GM23338 (cell line): ENCODE measurements at regions not wholly inside any gene's neighbourhood (a gene's known extent, or its start where the extent isn't known, plus 50 kb on each side); places are given as distances from the start of the nearest gene placed in this dataset.

Experiments
- CREB1 ChIP-seq: fragments of 250-450 bp; sonication (Bioruptor Pico); IDR thresholded peaks from 2 replicates; pipeline ENCODE4 v1.5.0; 2020; ENCODE audit warnings: low read depth, mild to moderate bottlenecking, moderate library complexity
- ETS1 ChIP-seq: IDR thresholded peaks from 2 replicates; pipeline ENCODE4 v1.6.1; 2016; ENCODE audit warnings: antibody characterized with exemption
- EZH2 ChIP-seq: fragments of 200-600 bp; sonication (generic); IDR thresholded peaks from one replicate; pipeline ENCODE4 v1.8.0; 2017; ENCODE audit warnings: antibody characterized with exemption, mild to moderate bottlenecking, low read depth; ENCODE audit not compliant: unreplicated experiment
- JUNB ChIP-seq: IDR thresholded peaks from one replicate; pipeline ENCODE4 v1.6.1; 2016; ENCODE audit warnings: antibody characterized with exemption; ENCODE audit not compliant: unreplicated experiment
- NANOG ChIP-seq: IDR thresholded peaks from 2 replicates; pipeline ENCODE4 v1.6.1; 2016; ENCODE audit warnings: antibody characterized with exemption, borderline replicate concordance
- POLR2AphosphoS5 ChIP-seq: IDR thresholded peaks from 2 replicates; pipeline ENCODE4 v1.6.1; 2016; ENCODE audit warnings: antibody characterized with exemption, low read depth
- TF ChIP-seq, protein P1 (sequence below), 2 experiments: fragments of 200-600 bp in 1 of 2; sonication (generic) in 1 of 2; conservative IDR thresholded peaks; 2 replicates each; pipeline versions ENCODE4 v1.5.1 to v1.6.1; 2016 to 2017; ENCODE audit warnings: antibody characterized with exemption in 2 of 2, low read depth in 2 of 2, mild to moderate bottlenecking in 2 of 2, moderate library complexity in 1 of 2
- TF ChIP-seq, protein P2 (sequence below): IDR thresholded peaks from one replicate; pipeline ENCODE4 v1.6.1; 2018; ENCODE audit warnings: antibody characterized with exemption; ENCODE audit not compliant: unreplicated experiment

GRCh38 chr5:166719991-166720390 is 1571.5 kb upstream of the WWC1 start:
- TF ChIP-seq, protein P1, sequence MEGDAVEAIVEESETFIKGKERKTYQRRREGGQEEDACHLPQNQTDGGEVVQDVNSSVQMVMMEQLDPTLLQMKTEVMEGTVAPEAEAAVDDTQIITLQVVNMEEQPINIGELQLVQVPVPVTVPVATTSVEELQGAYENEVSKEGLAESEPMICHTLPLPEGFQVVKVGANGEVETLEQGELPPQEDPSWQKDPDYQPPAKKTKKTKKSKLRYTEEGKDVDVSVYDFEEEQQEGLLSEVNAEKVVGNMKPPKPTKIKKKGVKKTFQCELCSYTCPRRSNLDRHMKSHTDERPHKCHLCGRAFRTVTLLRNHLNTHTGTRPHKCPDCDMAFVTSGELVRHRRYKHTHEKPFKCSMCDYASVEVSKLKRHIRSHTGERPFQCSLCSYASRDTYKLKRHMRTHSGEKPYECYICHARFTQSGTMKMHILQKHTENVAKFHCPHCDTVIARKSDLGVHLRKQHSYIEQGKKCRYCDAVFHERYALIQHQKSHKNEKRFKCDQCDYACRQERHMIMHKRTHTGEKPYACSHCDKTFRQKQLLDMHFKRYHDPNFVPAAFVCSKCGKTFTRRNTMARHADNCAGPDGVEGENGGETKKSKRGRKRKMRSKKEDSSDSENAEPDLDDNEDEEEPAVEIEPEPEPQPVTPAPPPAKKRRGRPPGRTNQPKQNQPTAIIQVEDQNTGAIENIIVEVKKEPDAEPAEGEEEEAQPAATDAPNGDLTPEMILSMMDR (conservative IDR thresholded peaks at IDR 0.05; ENCODE audit: low read depth in 2 of 2) = no peak
- no peak for TF ChIP-seq EZH2
- TF ChIP-seq, protein P2, sequence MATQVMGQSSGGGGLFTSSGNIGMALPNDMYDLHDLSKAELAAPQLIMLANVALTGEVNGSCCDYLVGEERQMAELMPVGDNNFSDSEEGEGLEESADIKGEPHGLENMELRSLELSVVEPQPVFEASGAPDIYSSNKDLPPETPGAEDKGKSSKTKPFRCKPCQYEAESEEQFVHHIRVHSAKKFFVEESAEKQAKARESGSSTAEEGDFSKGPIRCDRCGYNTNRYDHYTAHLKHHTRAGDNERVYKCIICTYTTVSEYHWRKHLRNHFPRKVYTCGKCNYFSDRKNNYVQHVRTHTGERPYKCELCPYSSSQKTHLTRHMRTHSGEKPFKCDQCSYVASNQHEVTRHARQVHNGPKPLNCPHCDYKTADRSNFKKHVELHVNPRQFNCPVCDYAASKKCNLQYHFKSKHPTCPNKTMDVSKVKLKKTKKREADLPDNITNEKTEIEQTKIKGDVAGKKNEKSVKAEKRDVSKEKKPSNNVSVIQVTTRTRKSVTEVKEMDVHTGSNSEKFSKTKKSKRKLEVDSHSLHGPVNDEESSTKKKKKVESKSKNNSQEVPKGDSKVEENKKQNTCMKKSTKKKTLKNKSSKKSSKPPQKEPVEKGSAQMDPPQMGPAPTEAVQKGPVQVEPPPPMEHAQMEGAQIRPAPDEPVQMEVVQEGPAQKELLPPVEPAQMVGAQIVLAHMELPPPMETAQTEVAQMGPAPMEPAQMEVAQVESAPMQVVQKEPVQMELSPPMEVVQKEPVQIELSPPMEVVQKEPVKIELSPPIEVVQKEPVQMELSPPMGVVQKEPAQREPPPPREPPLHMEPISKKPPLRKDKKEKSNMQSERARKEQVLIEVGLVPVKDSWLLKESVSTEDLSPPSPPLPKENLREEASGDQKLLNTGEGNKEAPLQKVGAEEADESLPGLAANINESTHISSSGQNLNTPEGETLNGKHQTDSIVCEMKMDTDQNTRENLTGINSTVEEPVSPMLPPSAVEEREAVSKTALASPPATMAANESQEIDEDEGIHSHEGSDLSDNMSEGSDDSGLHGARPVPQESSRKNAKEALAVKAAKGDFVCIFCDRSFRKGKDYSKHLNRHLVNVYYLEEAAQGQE = no peak
- TF ChIP-seq POLR2AphosphoS5 = no peak
- no peak for TF ChIP-seq CREB1
- no peak for TF ChIP-seq NANOG
- no peak for TF ChIP-seq ETS1
- no peak for TF ChIP-seq JUNB
